Osteoblast (primary cell): ENCODE measurements at regions not wholly inside any gene's neighbourhood (a gene's known extent, or its start where the extent isn't known, plus 50 kb on each side); places are given as distances from the start of the nearest gene placed in this dataset.

Experiments
- DNase-seq: peaks from one replicate; pipeline ENCODE4 v3.0.0; 2011; ENCODE audit warnings: low spot score, mixed read lengths; ENCODE audit not compliant: insufficient read length; ENCODE audit errors: missing footprints
- H2AFZ ChIP-seq: 2 replicates; pipeline ENCODE4 v1.6.0; 2011; ENCODE audit warnings: mild to moderate bottlenecking, low read length
- H3K27ac ChIP-seq: 2 replicates; pipeline ENCODE4 v1.5.1; 2011; ENCODE audit warnings: mild to moderate bottlenecking, low read depth, low read length, moderate library complexity
- H3K27me3 ChIP-seq: 2 replicates; pipeline ENCODE4 v1.6.0; 2012; ENCODE audit warnings: mild to moderate bottlenecking, control low read depth, inconsistent platforms, low read length, moderate library complexity; ENCODE audit not compliant: insufficient read depth
- H3K36me3 ChIP-seq: 2 replicates; pipeline ENCODE4 v1.5.1; 2011; ENCODE audit warnings: mild to moderate bottlenecking, low read length, control low read depth, moderate library complexity; ENCODE audit not compliant: insufficient read depth
- H3K4me1 ChIP-seq: 2 replicates; pipeline ENCODE4 v1.5.1; 2011; ENCODE audit warnings: mild to moderate bottlenecking, low read length, control low read depth, moderate library complexity; ENCODE audit not compliant: insufficient read depth
- H3K4me2 ChIP-seq: 2 replicates; pipeline ENCODE4 v1.6.0; 2011; ENCODE audit warnings: mild to moderate bottlenecking, low read length; ENCODE audit not compliant: insufficient read depth
- H3K4me3 ChIP-seq: fragments of 200-600 bp; sonication (generic); 3 replicates; pipeline ENCODE4 v1.5.1; 2012; ENCODE audit warnings: mild to moderate bottlenecking, low read length, inconsistent platforms; ENCODE audit not compliant: insufficient read depth
- H3K79me2 ChIP-seq: 2 replicates; pipeline ENCODE4 v1.6.0; 2012; ENCODE audit warnings: mild to moderate bottlenecking, low read length, control low read depth, inconsistent platforms; ENCODE audit not compliant: insufficient read depth
- H3K9me3 ChIP-seq: 2 replicates; pipeline ENCODE4 v1.5.1; 2011; ENCODE audit warnings: low read depth, low read length, control low read depth
- H4K20me1 ChIP-seq: 2 replicates; pipeline ENCODE4 v1.6.0; 2012; ENCODE audit warnings: mild to moderate bottlenecking, low read length, control low read depth; ENCODE audit not compliant: insufficient read depth
- CTCF ChIP-seq: IDR thresholded peaks from 2 replicates; pipeline ENCODE4 v1.5.1; 2011; ENCODE audit warnings: mild to moderate bottlenecking, low read depth, low read length, moderate library complexity; ENCODE audit errors: extremely low read depth

- no peak overlapping the region for H3K4me3 ChIP-seq
- no peaks in the 10 kb centered on the region for H3K4me1 ChIP-seq
- H3K4me2 ChIP-seq, result no peak overlapping the region
- no peak overlapping the region for H3K27ac ChIP-seq
- no peaks in the 10 kb centered on the region for H3K27me3 ChIP-seq
- TF ChIP-seq CTCF, result no peak
- H2AFZ ChIP-seq, result no peak overlapping the region
- H4K20me1 ChIP-seq, result no peaks in the 10 kb centered on the region
- H3K36me3 ChIP-seq, result no peaks in the 10 kb centered on the region
- no peaks in the 10 kb centered on the region for H3K79me2 ChIP-seq
- H3K9me3 ChIP-seq, result no peaks in the 10 kb centered on the region
- no peak for DNase-seq
These were observed 409.3 kb downstream of the GASK1B start for GRCh38 chr4:157763490-157763889.

DNA sequence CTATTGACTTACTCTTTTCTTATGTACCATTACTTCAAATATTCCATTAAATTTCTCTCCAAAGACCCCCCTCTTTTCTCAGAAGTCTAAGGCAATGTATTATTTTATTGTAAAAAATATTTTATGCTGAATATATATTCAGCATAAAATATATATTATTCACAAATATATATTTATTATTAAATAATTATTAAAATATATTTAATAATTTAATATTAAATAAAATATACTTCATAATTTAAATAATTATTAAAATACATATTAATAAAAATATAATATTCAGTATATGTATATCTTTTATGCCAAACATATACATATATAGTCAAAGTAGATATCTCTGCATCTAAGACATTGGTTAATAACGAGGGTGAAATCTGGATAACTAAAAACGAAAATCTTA, 418.4 kb downstream of the GASK1B start:
- Histone ChIP-seq H3K36me3 (no peaks in the 10 kb centered on the region), H2AFZ (no peak overlapping the region), H3K4me1 (no peaks in the 10 kb centered on the region), H3K79me2 (no peaks in the 10 kb centered on the region), H3K27me3 (no peaks in the 10 kb centered on the region), H3K9me3 (no peaks in the 10 kb centered on the region), H4K20me1 (no peaks in the 10 kb centered on the region), H3K27ac (no peak overlapping the region), H3K4me3 (no peak overlapping the region), H3K4me2 (no peak overlapping the region)
- no peak for DNase-seq
- no peak for TF ChIP-seq CTCF

GRCh38 chr4:157751631-157752030, 421.2 kb downstream of the GASK1B start:
- H4K20me1 ChIP-seq, result no peaks in the 10 kb centered on the region
- no peak overlapping the region for H2AFZ ChIP-seq
- no peaks in the 10 kb centered on the region for H3K79me2 ChIP-seq
- no peak for DNase-seq
- no peak overlapping the region for H3K4me3 ChIP-seq
- H3K4me1 ChIP-seq, result no peaks in the 10 kb centered on the region
- no peaks in the 10 kb centered on the region for H3K27me3 ChIP-seq
- no peak overlapping the region for H3K4me2 ChIP-seq
- H3K9me3 ChIP-seq, result no peaks in the 10 kb centered on the region
- no peaks in the 10 kb centered on the region for H3K36me3 ChIP-seq
- TF ChIP-seq CTCF, result no peak
- H3K27ac ChIP-seq, result no peak overlapping the region

DNA sequence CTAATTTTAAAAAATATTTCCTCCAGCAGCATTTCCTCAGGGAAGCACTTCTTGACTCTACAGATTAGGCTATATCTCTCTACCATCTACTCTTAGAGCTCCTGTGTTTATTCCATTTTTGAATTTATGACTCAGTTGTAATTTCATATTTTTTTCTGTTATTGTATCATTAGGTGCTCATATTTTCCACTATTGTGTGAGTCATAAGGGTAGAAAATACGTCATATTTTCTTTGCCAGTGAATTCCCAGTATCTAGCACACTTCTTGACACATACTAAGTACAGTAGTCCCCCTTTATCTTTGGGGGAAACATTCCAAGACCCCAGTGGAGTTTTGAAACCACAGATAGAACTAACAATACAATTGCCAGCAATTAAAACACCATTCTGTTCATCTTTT, 431.2 kb downstream of the GASK1B start:
- H3K9me3 ChIP-seq, result no peaks in the 10 kb centered on the region
- H3K27me3 ChIP-seq, result no peaks in the 10 kb centered on the region
- no peak for TF ChIP-seq CTCF
- H4K20me1 ChIP-seq, result no peaks in the 10 kb centered on the region
- no peak for DNase-seq
- no peak overlapping the region for H3K4me2 ChIP-seq
- no peaks in the 10 kb centered on the region for H3K4me1 ChIP-seq
- no peak overlapping the region for H3K4me3 ChIP-seq
- no peak overlapping the region for H3K27ac ChIP-seq
- H3K36me3 ChIP-seq, result no peaks in the 10 kb centered on the region
- no peaks in the 10 kb centered on the region for H3K79me2 ChIP-seq
- no peak overlapping the region for H2AFZ ChIP-seq
